ENCODE measurements at regions not wholly inside any gene's neighbourhood (a gene's known extent, or its start where the extent isn't known, plus 50 kb on each side); places are given as distances from the start of the nearest gene placed in this dataset.
A peak's percentile ranks its signal among the peaks of the same experiment; 100 is the strongest.

DNA sequence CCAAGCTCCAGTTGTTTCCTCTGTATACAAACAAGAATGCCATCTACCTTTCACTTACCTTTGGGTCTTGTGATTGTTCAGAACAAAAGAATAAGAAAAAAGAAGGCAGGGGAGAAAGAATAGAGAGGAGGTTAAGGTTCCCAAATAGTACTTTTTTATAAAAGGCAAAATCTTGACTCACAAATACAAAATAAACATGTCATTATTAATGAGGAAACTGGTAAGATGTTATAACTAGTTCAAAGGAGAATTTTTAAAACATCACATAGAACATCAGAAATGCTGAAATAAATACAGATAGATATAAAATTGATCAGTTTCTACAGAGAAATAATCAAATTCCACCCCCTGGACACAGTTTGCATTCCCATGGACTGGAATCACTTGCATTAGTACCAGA is 446.7 kb upstream of the CCDC196 start:
- no peak for TF ChIP-seq CTCF (IDR thresholded peaks at IDR 0.05; ENCODE audit: control extremely low read depth, extremely low read depth)
- Histone ChIP-seq H3K4me1 (ENCODE audit: control insufficient read depth in 5 of 5, insufficient read depth in 5 of 5, low read length in 5 of 5) (no peaks in the 10 kb centered on the region), H3K9me3 (ENCODE audit: control insufficient read depth in 4 of 4, insufficient read depth in 3 of 4, low read length in 3 of 4) (peaks cover 0 to under 1% (median 0%) of the 10 kb centered on the region in 4 donors), H3K36me3 (ENCODE audit: control insufficient read depth in 4 of 4, insufficient read depth in 4 of 4, low read length in 4 of 4) (no peaks in the 10 kb centered on the region), H3K4me3 (no peak overlapping the region), H3K9ac (ENCODE audit: insufficient read depth in 1 of 2, low read length in 2 of 2) (no peak overlapping the region), H3K27ac (ENCODE audit: low read depth in 1 of 2, low read length in 1 of 2) (no peak overlapping the region), H3K27me3 (ENCODE audit: control insufficient read depth in 3 of 3, insufficient read depth in 3 of 3, low read length in 2 of 3) (no peaks in the 10 kb centered on the region)
- DNase-seq (no peak), ATAC-seq (ENCODE audit: insufficient read depth, low FRiP score) (no peak)

DNA sequence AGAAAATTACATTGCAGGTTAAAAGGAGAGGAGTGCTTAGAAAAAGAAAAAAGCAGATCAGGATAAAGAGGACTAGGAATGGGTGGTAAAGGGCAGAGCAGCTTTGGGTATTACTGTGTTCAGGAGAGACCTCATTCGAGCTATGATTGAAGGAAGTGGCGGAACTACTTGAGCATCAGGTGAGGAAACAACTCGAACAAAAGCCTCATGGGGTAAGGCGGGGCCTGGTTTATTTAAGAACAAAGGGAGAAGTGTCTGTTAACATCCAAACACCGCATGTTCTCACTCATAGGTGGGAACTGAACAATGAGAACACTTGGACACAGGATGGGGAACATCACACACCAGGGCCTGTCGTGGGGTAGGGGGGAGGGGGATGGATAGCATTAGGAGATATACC is 444.6 kb upstream of the CCDC196 start:
- Histone ChIP-seq H3K9ac (ENCODE audit: insufficient read depth in 1 of 2, low read length in 2 of 2) (no peak overlapping the region), H3K4me1 (ENCODE audit: control insufficient read depth in 5 of 5, insufficient read depth in 5 of 5, low read length in 5 of 5) (peaks cover 0 to 5% (median 0%) of the 10 kb centered on the region in 5 donors), H3K27ac (ENCODE audit: low read depth in 1 of 2, low read length in 1 of 2) (no peak overlapping the region), H3K27me3 (ENCODE audit: control insufficient read depth in 3 of 3, insufficient read depth in 3 of 3, low read length in 2 of 3) (no peaks in the 10 kb centered on the region), H3K9me3 (ENCODE audit: control insufficient read depth in 4 of 4, insufficient read depth in 3 of 4, low read length in 3 of 4) (no peaks in the 10 kb centered on the region), H3K4me3 (no peak overlapping the region), H3K36me3 (ENCODE audit: control insufficient read depth in 4 of 4, insufficient read depth in 4 of 4, low read length in 4 of 4) (no peaks in the 10 kb centered on the region)
- DNase-seq (no peak), ATAC-seq (ENCODE audit: insufficient read depth, low FRiP score) (no peak)
- WGBS, 2 donors, result 79 to 83% methylated on average over 6 of the region's 6 CpGs
- no peak for TF ChIP-seq CTCF (IDR thresholded peaks at IDR 0.05; ENCODE audit: control extremely low read depth, extremely low read depth)

GRCh38 chr14:66043921-66044320 is 442.2 kb upstream of the CCDC196 start:
- no peak overlapping the region for H3K27ac ChIP-seq (ENCODE audit: low read depth in 1 of 2, low read length in 1 of 2)
- H3K4me3 ChIP-seq, result no peak overlapping the region
- peaks cover 0 to 5% (median 0%) of the 10 kb centered on the region in 5 donors for H3K4me1 ChIP-seq (ENCODE audit: control insufficient read depth in 5 of 5, insufficient read depth in 5 of 5, low read length in 5 of 5)
- DNase-seq (no peak), ATAC-seq (ENCODE audit: insufficient read depth, low FRiP score) (no peak)
- no peak for TF ChIP-seq CTCF (IDR thresholded peaks at IDR 0.05; ENCODE audit: control extremely low read depth, extremely low read depth)
- H3K9me3 ChIP-seq (ENCODE audit: control insufficient read depth in 4 of 4, insufficient read depth in 3 of 4, low read length in 3 of 4), result no peaks in the 10 kb centered on the region
- H3K27me3 ChIP-seq (ENCODE audit: control insufficient read depth in 3 of 3, insufficient read depth in 3 of 3, low read length in 2 of 3), result no peaks in the 10 kb centered on the region
- H3K9ac ChIP-seq (ENCODE audit: insufficient read depth in 1 of 2, low read length in 2 of 2), result no peak overlapping the region
- no peaks in the 10 kb centered on the region for H3K36me3 ChIP-seq (ENCODE audit: control insufficient read depth in 4 of 4, insufficient read depth in 4 of 4, low read length in 4 of 4)

- Histone ChIP-seq H3K36me3 (ENCODE audit: control insufficient read depth in 4 of 4, insufficient read depth in 4 of 4, low read length in 4 of 4) (no peaks in the 10 kb centered on the region), H3K9me3 (ENCODE audit: control insufficient read depth in 4 of 4, insufficient read depth in 3 of 4, low read length in 3 of 4) (no peaks in the 10 kb centered on the region), H3K27me3 (ENCODE audit: control insufficient read depth in 3 of 3, insufficient read depth in 3 of 3, low read length in 2 of 3) (no peaks in the 10 kb centered on the region), H3K27ac (ENCODE audit: low read depth in 1 of 2, low read length in 1 of 2) (peak overlapping the region in 1 of 2 donors; percentile 45), H3K4me3 (no peak overlapping the region), H3K9ac (ENCODE audit: insufficient read depth in 1 of 2, low read length in 2 of 2) (no peak overlapping the region), H3K4me1 (ENCODE audit: control insufficient read depth in 5 of 5, insufficient read depth in 5 of 5, low read length in 5 of 5) (peaks cover 0 to 5% (median 0%) of the 10 kb centered on the region in 5 donors)
- 39 to 73% methylated on average over 7 of the region's 7 CpGs for WGBS, 2 donors
- DNase-seq, result peak; percentile 9 to 29 (median 15)
- no peak for ATAC-seq (ENCODE audit: insufficient read depth, low FRiP score)
- no peak for TF ChIP-seq CTCF (IDR thresholded peaks at IDR 0.05; ENCODE audit: control extremely low read depth, extremely low read depth)
These were observed 440.6 kb upstream of the CCDC196 start for GRCh38 chr14:66045572-66046021.
